GM19372 (cell line): ENCODE measurements at regions not wholly inside any gene's neighbourhood (a gene's known extent, or its start where the extent isn't known, plus 50 kb on each side); places are given as distances from the start of the nearest gene placed in this dataset.
"Not testable (repeated sequence)": the region's sequence is repeated elsewhere in the genome, so short reads cannot be mapped to it uniquely, and the experiment has no call there.

ENCODE experiments used
- ATAC-seq: cut with Tn5 transposase; IDR thresholded peaks from one replicate; pipeline ENCODE4 v1.9.1; 2021; ENCODE audit warnings: mild to moderate bottlenecking, low read depth, moderate library complexity; ENCODE audit not compliant: unreplicated experiment

GRCh38 chrX:74090049-74090448 is 213.9 kb upstream of the ZCCHC13 start:
- ATAC-seq: no peak

GRCh38 chrX:74085642-74086236 is 218.2 kb upstream of the ZCCHC13 start:
- no peak for ATAC-seq

GRCh38 chrX:74080165-74080564 is 223.8 kb upstream of the ZCCHC13 start:
- no peak for ATAC-seq

- no peak for ATAC-seq
Observed at GRCh38 chrX:74065831-74066390, 213.4 kb upstream of the XIST start.

- ATAC-seq: no peak
Observed at GRCh38 chrX:74063426-74064155, 211.1 kb upstream of the XIST start.

GRCh38 chrX:74061879-74062278 is 209.4 kb upstream of the XIST start:
- ATAC-seq: no peak

GRCh38 chrX:74049126-74049525 is 196.6 kb upstream of the XIST start:
- ATAC-seq: no peak

- ATAC-seq: not testable (repeated sequence)
Observed at GRCh38 chrX:74034066-74034465, 181.6 kb upstream of the XIST start.

- ATAC-seq: not testable (repeated sequence)
Observed at GRCh38 chrX:74031527-74031926, 179.0 kb upstream of the XIST start.

GRCh38 chrX:74030766-74031165 is 178.3 kb upstream of the XIST start:
- ATAC-seq: not testable (repeated sequence)

GRCh38 chrX:74025145-74025544 is 172.6 kb upstream of the XIST start:
- not testable (repeated sequence) for ATAC-seq

GRCh38 chrX:74023203-74023602 is 170.7 kb upstream of the XIST start:
- no peak for ATAC-seq

- ATAC-seq: no peak
Observed at GRCh38 chrX:74018253-74018652, 165.7 kb upstream of the XIST start.

GRCh38 chrX:74015379-74016019 is 163.0 kb upstream of the XIST start:
- ATAC-seq: peak; percentile 82

- no peak for ATAC-seq
Observed at GRCh38 chrX:74009041-74009440, 156.5 kb upstream of the XIST start.

- no peak for ATAC-seq
Observed at GRCh38 chrX:73992019-73992418, 139.5 kb upstream of the XIST start.

- ATAC-seq: no peak
Observed at GRCh38 chrX:73987166-73987565, 134.7 kb upstream of the XIST start.

- no peak for ATAC-seq
Observed at GRCh38 chrX:73979551-73980131, 127.1 kb upstream of the XIST start.

GRCh38 chrX:73977542-73978169 is 125.1 kb upstream of the XIST start:
- peak; percentile 96 for ATAC-seq

- ATAC-seq: not testable (repeated sequence)
Observed at GRCh38 chrX:73967461-73967860, 114.9 kb upstream of the XIST start.

- ATAC-seq: no peak
Observed at GRCh38 chrX:73965833-73966232, 113.3 kb upstream of the XIST start.
